HT-29 (cell line): ENCODE measurements at regions not wholly inside any gene's neighbourhood (a gene's known extent, or its start where the extent isn't known, plus 50 kb on each side); places are given as distances from the start of the nearest gene placed in this dataset.
A peak's percentile ranks its signal among the peaks of the same experiment; 100 is the strongest.
"Not testable (repeated sequence)": the region's sequence is repeated elsewhere in the genome, so short reads cannot be mapped to it uniquely, and the experiment has no call there.

Experiments
- DNase-seq: peaks from one replicate; pipeline ENCODE4 v3.0.0-alpha.2; 2015; ENCODE audit warnings: low spot score

DNA sequence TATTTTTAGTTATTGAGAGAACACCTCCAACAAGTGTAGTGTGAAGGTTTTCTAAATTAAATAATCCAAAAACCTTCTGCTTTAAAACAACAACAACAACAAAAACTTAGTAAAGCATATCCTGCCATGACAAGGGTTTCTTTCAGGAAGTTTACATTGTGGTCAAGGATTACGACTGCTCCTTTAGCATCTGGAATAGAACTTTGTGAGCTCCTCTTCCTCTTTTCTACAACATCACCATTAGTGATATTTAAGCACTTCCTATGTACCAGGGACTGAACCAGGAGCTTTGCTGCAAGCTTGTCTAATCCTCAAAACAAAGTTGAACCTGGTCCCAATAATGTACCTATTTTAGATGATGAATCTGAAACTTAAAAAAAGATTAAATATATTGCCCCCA lies 315.4 kb upstream of the KITLG start:
- DNase-seq, result no peak

- no peak for DNase-seq
Measured at GRCh38 chr12:88893801-88894200, 313.5 kb upstream of the KITLG start.

GRCh38 chr12:88891434-88891833 lies 311.2 kb upstream of the KITLG start:
- DNase-seq, result not testable (repeated sequence)

DNA sequence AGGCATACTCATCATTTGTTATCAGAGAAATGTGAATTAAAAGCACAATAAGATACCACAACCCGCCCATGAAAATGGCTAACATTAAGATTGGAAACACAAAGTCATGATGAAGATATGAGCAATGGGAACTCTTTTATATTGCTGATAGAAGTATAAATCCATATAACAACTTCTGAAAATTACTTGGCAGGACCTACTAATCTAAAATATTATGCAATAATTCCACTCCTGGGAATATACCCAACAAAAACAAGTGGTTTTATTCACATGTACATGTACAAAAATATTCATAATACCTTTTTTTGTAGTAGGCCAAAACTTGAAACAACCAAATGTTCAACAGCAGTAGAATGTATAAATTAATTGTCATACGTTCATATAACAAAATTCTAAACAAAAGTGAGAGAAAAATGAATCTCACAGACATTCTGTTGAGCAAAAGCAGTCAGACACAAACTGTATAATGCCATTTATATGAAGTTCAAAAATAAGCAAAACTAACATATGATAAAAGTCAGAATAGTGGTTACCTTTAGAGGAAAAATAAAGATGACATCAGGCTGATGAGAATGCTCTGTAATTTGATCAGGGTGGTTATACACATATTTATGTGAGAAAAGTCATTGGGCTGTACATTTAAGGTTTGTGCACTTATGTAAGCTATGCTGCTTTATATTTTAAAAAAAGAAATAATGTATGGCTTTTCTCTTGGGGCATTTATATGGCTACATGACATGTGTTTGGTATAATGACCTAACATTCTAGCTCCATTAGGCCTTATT lies 309.2 kb upstream of the KITLG start:
- no peak for DNase-seq

GRCh38 chr12:88884600-88884999 lies 304.3 kb upstream of the KITLG start:
- DNase-seq, result no peak

DNA sequence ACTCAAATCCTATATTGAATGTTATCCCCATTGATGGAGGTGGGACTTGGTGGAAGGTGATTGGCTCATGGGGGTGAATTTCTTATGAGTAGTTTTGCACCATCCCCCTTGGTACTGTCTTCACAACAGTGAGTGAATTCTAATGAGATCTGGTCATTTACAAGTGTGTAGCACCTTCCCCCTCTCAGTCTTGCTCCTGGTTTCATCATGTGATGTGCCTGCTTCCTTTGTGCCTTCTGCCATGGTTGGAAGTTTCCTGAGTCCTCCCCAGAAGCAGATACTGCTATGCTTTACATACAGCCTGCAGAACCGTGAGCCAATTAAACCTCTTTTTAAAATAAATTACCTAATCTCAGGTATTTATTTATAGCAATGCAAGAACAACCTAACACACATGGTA lies 302.4 kb upstream of the KITLG start:
- DNase-seq, result no peak

GRCh38 chr12:88880051-88880450 lies 299.8 kb upstream of the KITLG start:
- no peak for DNase-seq

DNA sequence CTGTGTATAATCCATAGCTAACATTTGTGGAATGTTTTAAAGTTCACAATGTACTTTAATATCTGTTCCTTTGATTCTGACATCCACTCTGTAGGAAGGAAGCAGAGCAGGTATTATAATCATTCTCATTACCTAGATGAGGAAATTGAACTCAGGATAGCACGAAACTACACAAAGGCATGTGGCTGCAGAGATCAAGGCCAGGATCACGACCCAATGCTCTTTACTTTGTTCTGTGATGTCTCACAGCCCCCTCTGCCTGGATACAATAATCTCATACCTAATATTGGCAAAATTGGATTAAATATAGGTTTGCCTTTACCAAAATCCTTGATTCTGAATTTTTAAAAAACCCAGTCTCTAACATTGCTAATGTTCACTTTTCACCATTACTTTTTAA lies 298.0 kb upstream of the KITLG start:
- no peak for DNase-seq

- no peak for DNase-seq
Measured at GRCh38 chr12:88876857-88877256, 296.6 kb upstream of the KITLG start.

GRCh38 chr12:88870000-88870737 lies 289.9 kb upstream of the KITLG start:
- DNase-seq, result no peak

DNA sequence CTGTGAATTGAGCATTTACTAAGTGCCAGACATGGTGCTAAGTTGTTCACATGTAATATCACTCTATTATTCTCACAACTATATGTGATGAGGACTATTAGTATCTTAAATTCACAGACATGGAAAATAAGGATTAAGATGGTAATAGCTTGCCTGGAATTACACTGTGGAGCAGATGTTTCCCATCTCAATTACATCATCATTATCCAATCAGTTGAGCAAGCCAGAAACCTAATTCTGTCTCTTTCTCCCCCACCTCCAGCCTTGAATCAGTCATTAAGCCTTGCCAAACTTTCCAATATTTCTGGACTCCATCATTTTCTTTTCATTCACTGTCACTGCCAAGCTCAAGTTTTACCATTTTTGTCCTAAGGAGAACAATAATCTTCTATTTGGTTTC lies 287.8 kb upstream of the KITLG start:
- DNase-seq, result no peak

GRCh38 chr12:88867510-88867909 lies 287.2 kb upstream of the KITLG start:
- DNase-seq, result no peak

GRCh38 chr12:88866881-88867280 lies 286.6 kb upstream of the KITLG start:
- DNase-seq, result no peak

- DNase-seq, result no peak
Measured at GRCh38 chr12:88865537-88865936, 285.3 kb upstream of the KITLG start.

DNA sequence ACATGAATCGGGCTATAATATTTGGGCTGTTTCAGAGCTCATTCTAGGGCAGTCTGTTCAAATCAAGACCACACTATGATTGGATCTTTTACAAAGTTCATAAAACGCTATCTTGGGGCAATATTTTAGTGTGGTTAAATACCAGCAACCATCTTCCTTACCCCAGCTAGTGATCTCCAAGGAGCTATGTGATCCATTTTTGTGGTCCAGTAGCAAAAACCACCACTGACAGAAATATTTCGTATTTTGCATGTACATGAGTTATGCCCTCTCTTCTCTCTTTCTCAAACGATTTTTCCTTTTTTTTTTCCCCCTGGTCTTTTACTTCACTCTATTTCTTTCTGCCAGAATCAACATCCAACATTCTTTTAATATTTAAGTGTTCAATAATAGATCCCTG lies 280.6 kb upstream of the KITLG start:
- DNase-seq, result no peak

DNA sequence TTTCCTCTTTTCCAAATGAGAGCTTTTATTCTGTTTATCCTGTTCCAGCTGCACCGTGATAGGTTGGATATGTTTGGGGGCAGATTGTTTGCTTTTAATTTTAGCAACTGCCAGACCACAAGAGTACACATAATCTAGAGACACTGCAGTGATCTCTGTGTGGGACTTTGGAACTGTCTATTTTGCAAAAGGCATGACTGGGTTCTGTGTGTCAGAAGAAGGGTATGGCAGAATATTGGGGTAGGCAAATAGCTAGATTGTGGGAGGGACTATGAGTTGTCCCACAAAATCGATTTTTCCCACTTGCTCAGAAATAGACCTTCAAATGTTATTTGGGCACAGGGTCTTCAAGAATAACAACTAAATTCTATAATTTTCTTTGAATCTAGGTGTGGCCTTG lies 275.9 kb upstream of the KITLG start:
- DNase-seq, result no peak

DNA sequence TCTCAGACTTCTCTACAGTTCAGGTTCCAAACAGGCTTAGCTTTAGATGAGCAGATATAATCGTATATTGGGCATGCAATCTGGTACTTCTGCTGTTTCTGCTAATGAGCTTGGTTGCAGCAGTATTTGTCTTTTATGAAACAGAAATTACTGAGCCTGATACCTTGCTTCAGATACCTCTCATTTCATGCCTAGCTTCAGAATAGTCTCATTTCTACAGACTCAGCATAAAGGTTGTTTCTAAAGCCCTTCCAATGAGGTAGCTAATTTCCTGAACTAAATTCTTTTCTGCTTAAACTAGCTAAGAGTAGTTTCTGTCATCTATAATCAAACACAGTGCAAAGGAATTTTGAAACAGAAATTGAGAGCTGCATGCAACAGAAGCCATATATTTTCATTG lies 275.0 kb upstream of the KITLG start:
- DNase-seq, result no peak

- peak; percentile 64 for DNase-seq
Measured at GRCh38 chr12:88854260-88854659, 274.0 kb upstream of the KITLG start.

- not testable (repeated sequence) for DNase-seq
Measured at GRCh38 chr12:88847246-88847645, 267.0 kb upstream of the KITLG start.

DNA sequence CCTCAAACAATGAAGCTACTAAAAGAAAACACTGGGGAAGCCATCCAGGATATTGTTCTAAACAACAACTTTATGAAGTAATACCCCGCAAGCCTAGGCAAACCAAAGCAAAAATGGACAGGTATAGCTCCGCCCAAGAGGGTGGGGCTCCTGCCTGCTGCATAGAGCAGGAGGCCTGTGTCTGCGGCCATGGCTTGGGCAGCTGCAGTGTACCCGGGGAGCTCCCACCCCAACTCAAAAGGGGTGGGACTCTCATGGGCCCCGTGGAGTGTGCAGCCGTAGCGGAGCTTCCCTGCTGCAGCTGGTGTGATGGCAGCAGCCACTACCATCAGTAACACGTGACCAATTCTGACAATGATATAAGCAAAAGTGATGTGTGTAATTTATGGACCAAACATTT lies 264.2 kb upstream of the KITLG start:
- no peak for DNase-seq

- no peak for DNase-seq
Measured at GRCh38 chr12:88842314-88842713, 262.0 kb upstream of the KITLG start.

DNA sequence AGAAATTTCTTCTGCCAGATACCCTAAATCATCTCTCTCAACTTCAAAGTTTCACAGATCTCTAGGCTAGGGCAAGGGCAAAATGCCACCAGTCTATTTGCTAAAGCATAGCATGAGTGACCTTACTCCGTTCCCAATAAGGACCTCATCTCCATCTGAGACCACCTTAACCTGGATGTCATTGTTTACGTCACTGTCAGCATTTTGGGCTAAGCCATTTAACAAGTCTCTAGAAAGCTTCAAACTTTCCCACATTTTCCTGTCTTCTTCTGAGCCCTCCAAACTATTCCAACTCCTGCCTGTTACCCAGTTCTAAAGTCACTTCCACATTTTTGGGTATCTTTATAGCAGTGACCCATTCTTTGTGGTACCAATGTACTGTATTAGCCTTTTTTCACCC lies 259.2 kb upstream of the KITLG start:
- no peak for DNase-seq

- DNase-seq, result no peak
Measured at GRCh38 chr12:88836156-88836555, 255.9 kb upstream of the KITLG start.
